T-cell (primary cell): ENCODE measurements at regions not wholly inside any gene's neighbourhood (a gene's known extent, or its start where the extent isn't known, plus 50 kb on each side); places are given as distances from the start of the nearest gene placed in this dataset.

Source experiments
- ATAC-seq, 4 experiments: fragments of 200-7000 bp in 3 of 4; fragments of 150-1000 bp in 1 of 4; cut with Tn5 transposase; replicated peaks in 1 of 4; 1 replicate in 3 of 4; 2 replicates in 1 of 4; pipeline ENCODE4 v1.10.0; 2021; ENCODE audit warnings: moderate library complexity in 3 of 4, mild to moderate bottlenecking in 2 of 4, moderate number of reproducible peaks in 1 of 4
- CTCF ChIA-PET, 2 donors: fragments of 300-600 bp; sonication (Branson Sonifier 250); formaldehyde crosslinking; loops; one replicate each; lab custom pipeline; 2022; ENCODE audit warnings: antibody characterized with exemption in 2 of 2; lab: Charles Lee
- POLR2A ChIA-PET, 2 donors: fragments of 300-600 bp; sonication (Branson Sonifier 250); formaldehyde crosslinking; loops; one replicate each; lab custom pipeline; 2022; ENCODE audit warnings: antibody characterized with exemption in 2 of 2; lab: Charles Lee
- DNase-seq, 35 experiments: peaks; one replicate each; pipeline versions ENCODE4 v3.0.0 to v3.0.0-alpha.2; 2013 to 2023
- H3K27ac ChIP-seq: one replicate; pipeline ENCODE4 v1.5.1; 2013; ENCODE audit warnings: low read length
- H3K27me3 ChIP-seq, 2 experiments: replicated peaks in 1 of 2; 1 replicate in 1 of 2; 2 replicates in 1 of 2; pipeline versions ENCODE4 v1.6.1 to v1.7.0; 2013; ENCODE audit warnings: low read length in 1 of 2, mixed read lengths in 1 of 2; ENCODE audit not compliant: control insufficient read depth in 2 of 2, insufficient read depth in 2 of 2; ENCODE audit errors: extremely low read depth in 1 of 2
- H3K36me3 ChIP-seq, 2 donors: 1 replicate in 1 of 2; 2 replicates in 1 of 2; pipeline versions ENCODE4 v1.6.1 to v1.7.0; 2013; ENCODE audit warnings: low read length in 1 of 2; ENCODE audit not compliant: control insufficient read depth in 2 of 2, insufficient read depth in 1 of 2; ENCODE audit errors: extremely low read depth in 1 of 2
- H3K4me1 ChIP-seq, 2 experiments: 1 replicate in 1 of 2; 2 replicates in 1 of 2; pipeline versions ENCODE4 v1.6.1 to v1.7.0; 2013; ENCODE audit warnings: low read length in 2 of 2, mixed read lengths in 1 of 2; ENCODE audit not compliant: insufficient read depth in 2 of 2, control insufficient read depth in 1 of 2; ENCODE audit errors: extremely low read depth in 1 of 2
- H3K4me3 ChIP-seq, 2 donors: 1 replicate in 1 of 2; 2 replicates in 1 of 2; pipeline versions ENCODE4 v1.5.1 to v1.7.0; 2013; ENCODE audit warnings: mild to moderate bottlenecking in 2 of 2, low read length in 1 of 2, moderate library complexity in 1 of 2; ENCODE audit not compliant: control insufficient read depth in 1 of 2; ENCODE audit errors: extremely low read depth in 1 of 2
- H3K9me3 ChIP-seq: 2 replicates; pipeline ENCODE4 v1.7.0; 2013
- H3K27ac Mint-ChIP-seq, 2 donors: one replicate each; pipeline ENCODE4 v1.8.0; 2020 to 2021; ENCODE audit warnings: mild to moderate bottlenecking in 2 of 2, mixed read lengths in 2 of 2
- H3K27me3 Mint-ChIP-seq, 2 donors: one replicate each; pipeline ENCODE4 v1.8.0; 2021 to 2022; ENCODE audit warnings: mixed read lengths in 2 of 2
- H3K36me3 Mint-ChIP-seq: one replicate; pipeline ENCODE4 v1.8.0; 2021; ENCODE audit warnings: mixed read lengths
- H3K4me1 Mint-ChIP-seq, 3 donors: one replicate each; pipeline ENCODE4 v1.8.0; 2020 to 2022; ENCODE audit warnings: mixed read lengths in 3 of 3, mild to moderate bottlenecking in 1 of 3
- H3K4me3 Mint-ChIP-seq, 3 donors: one replicate each; pipeline ENCODE4 v1.8.0; 2020 to 2022; ENCODE audit warnings: mild to moderate bottlenecking in 3 of 3, mixed read lengths in 3 of 3, moderate library complexity in 3 of 3
- H3K9me3 Mint-ChIP-seq, 3 donors: one replicate each; pipeline ENCODE4 v1.8.0; 2020 to 2022; ENCODE audit warnings: mixed read lengths in 3 of 3
- WGBS: methylation state at CpG from one replicate; pipeline ENCODE4 v1.1.5; 2013; ENCODE audit warnings: missing lambda C conversion rate; ENCODE audit not compliant: insufficient coverage; 5-methylcytosine and 5-hydroxymethylcytosine counted together

DNA sequence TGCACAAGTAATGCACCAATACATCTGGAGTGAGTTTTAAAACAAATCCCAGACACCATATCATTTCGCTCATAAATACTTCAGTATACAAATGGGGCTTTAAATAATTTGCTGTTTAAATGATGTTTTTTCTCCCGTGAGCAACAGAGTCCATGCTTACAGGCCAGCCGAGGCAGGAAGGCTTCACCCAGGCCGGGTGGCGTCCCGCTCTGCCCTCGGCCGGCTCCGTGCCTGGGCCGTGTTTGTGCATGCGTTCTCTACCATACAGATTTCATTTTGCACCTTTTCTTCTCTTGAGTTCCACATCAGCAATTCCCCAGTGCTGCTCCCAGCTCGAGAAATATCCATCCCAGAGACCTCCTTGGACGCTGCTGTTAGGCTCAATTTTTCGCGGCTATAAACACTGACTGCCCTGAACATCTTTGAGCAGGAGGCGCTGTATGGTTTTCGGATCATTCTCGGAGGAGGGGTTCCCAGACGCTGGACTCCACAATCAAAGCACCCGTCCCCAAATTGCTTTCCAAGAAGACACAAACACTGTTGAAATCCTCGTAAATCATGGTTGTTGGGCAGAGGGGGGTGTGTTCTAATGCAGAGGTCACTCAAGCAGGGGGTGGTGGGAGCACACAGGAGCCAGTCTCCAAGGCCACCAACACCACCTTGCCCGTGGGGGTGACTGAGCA, 91.6 kb downstream of the MICALL2 start:
- Histone ChIP-seq H3K36me3 (no peaks in the 10 kb centered on the region), H3K27me3 (peaks cover 0 to 79% of the 10 kb centered on the region in 2 experiments), H3K4me1 (peaks cover 0 to 7% of the 10 kb centered on the region in 2 experiments), H3K4me3 (no peak overlapping the region), H3K9me3 (no peaks in the 10 kb centered on the region), H3K27ac (no peak overlapping the region)
- 62% methylated on average over 14 of the region's 22 CpGs for WGBS
- DNase-seq, result no peak
- CTCF ChIA-PET, result no interaction called here
- no peak for ATAC-seq
- no peaks in the 10 kb centered on the region for H3K36me3 Mint-ChIP-seq
- H3K4me3 Mint-ChIP-seq, result peak overlapping the region in 1 of 3 donors; percentile 15
- H3K9me3 Mint-ChIP-seq, result peaks cover 0 to 7% (median 0%) of the 10 kb centered on the region in 3 donors
- H3K27ac Mint-ChIP-seq, result no peak overlapping the region
- H3K27me3 Mint-ChIP-seq, result peaks cover 33 to 51% of the 10 kb centered on the region in 2 donors
- POLR2A ChIA-PET, result no interaction called here
- H3K4me1 Mint-ChIP-seq, result peaks cover 0 to 6% (median 0%) of the 10 kb centered on the region in 3 donors

DNA sequence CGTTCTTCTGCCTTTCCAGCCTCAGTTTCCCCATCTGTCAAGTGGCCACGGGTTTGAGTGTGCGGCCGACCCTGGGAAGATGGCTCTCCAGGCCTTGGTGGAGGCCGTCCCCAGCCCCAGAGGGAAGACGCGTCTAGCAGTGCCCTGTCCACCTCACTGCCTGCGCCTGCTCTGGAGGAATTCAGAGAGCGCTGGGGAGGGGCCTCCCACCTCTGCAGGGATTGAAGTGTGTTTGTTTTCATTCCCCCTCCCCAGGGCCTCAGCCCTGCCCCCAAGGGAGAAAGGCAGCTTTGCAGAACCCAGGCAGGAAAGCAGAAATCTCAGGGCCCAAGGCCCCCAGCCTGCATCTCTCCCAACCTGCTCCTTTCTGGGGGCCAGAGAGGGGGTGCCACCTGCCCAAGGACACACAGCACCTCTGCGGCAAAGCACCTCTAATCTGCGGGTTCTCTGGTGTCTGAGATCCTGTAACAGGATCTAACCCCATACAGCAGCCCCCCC, 91.0 kb downstream of the MICALL2 start:
- Histone ChIP-seq H3K27ac (no peak overlapping the region), H3K9me3 (no peaks in the 10 kb centered on the region), H3K36me3 (no peaks in the 10 kb centered on the region), H3K4me3 (no peak overlapping the region), H3K4me1 (peaks cover 0 to 7% of the 10 kb centered on the region in 2 experiments), H3K27me3 (peaks cover 0 to 83% of the 10 kb centered on the region in 2 experiments)
- peak overlapping the region in 1 of 3 donors; percentile 50 for H3K4me3 Mint-ChIP-seq
- H3K4me1 Mint-ChIP-seq, result peaks cover 0 to 6% (median 0%) of the 10 kb centered on the region in 3 donors
- H3K9me3 Mint-ChIP-seq, result peaks cover 0 to 7% (median 0%) of the 10 kb centered on the region in 3 donors
- ChIA-PET POLR2A (no interaction called here), CTCF (interaction anchor here (0.6 to 0.7 kb wide), 5 partner anchors 24 to 1495 kb away, joined by 3 to 8 read pairs (median 3); no protein-coding TSS in a partner anchor)
- H3K27me3 Mint-ChIP-seq, result peaks cover 36 to 52% of the 10 kb centered on the region in 2 donors
- DNase-seq, result no peak
- no peak overlapping the region for H3K27ac Mint-ChIP-seq
- H3K36me3 Mint-ChIP-seq, result no peaks in the 10 kb centered on the region
- 34% methylated on average over 9 of the region's 11 CpGs for WGBS
- no peak for ATAC-seq

DNA sequence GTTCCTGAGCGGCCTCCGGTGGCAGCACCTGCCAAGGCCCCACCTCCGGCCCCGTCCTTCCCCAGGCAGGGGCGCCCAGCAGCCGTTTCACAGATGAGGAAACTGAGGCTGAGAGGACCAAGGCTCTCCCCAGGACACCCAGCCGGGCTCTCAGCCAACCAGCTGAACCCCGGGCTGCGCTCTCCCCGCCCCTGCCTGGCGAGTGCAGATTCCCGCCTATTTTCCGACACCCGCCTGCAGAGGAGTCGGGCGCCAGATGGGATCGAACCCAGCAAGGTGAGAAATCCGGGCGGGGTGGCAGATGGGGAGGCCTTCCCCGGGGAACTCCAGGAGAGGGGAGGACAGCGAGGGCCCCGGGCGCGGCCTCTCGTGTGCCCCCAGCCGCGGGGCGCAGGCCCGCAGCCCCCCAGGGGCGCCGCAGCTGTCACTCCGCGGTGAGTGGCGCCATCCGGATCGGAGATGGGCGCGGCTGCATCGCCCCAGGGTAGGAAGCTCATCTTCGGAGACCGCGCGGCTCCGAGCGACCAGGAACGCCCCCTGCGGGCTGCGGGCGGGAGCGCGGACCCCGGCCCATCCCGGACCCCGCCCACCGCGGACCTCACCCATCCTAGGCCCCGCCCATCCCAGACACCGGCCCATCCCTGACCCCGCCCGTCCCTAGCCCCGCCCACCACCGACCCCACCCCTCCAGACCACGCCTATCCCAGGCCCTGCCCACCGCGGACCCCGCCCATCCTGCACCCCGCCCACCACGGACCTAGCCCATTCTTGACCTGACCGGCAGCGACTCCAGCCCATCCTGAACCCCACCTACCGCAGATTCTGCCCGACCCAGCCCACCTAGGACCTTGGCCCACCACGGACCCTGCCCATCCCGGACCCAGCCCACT, 90.3 kb downstream of the MICALL2 start:
- H3K4me3 ChIP-seq, result peak overlapping the region in 1 of 2 donors; percentile 3
- DNase-seq, result peak in 8 of 35 experiments; percentile 4 to 29 (median 16)
- Mint-ChIP-seq H3K36me3 (no peaks in the 10 kb centered on the region), H3K4me1 (peaks cover 0 to 6% (median 0%) of the 10 kb centered on the region in 3 donors), H3K9me3 (peaks cover 0 to 7% (median 0%) of the 10 kb centered on the region in 3 donors), H3K27ac (no peak overlapping the region), H3K4me3 (peak overlapping the region in 1 of 3 donors; percentile 50), H3K27me3 (peaks cover 39 to 58% of the 10 kb centered on the region in 2 donors)
- no peak overlapping the region for H3K27ac ChIP-seq
- H3K9me3 ChIP-seq, result no peaks in the 10 kb centered on the region
- POLR2A ChIA-PET, result no interaction called here
- CTCF ChIA-PET, result interaction anchor here (0.6 to 0.7 kb wide), 5 partner anchors 25 to 1494 kb away, joined by 3 to 8 read pairs (median 3); no protein-coding TSS in a partner anchor
- ATAC-seq, result peak in 3 of 4 experiments; percentile 38 to 50 (median 42)
- H3K36me3 ChIP-seq, result no peaks in the 10 kb centered on the region
- WGBS, result 8% methylated on average over 61 of the region's 74 CpGs
- peaks cover 0 to 7% of the 10 kb centered on the region in 2 experiments for H3K4me1 ChIP-seq
- peaks cover 0 to 85% of the 10 kb centered on the region in 2 experiments for H3K27me3 ChIP-seq

DNA sequence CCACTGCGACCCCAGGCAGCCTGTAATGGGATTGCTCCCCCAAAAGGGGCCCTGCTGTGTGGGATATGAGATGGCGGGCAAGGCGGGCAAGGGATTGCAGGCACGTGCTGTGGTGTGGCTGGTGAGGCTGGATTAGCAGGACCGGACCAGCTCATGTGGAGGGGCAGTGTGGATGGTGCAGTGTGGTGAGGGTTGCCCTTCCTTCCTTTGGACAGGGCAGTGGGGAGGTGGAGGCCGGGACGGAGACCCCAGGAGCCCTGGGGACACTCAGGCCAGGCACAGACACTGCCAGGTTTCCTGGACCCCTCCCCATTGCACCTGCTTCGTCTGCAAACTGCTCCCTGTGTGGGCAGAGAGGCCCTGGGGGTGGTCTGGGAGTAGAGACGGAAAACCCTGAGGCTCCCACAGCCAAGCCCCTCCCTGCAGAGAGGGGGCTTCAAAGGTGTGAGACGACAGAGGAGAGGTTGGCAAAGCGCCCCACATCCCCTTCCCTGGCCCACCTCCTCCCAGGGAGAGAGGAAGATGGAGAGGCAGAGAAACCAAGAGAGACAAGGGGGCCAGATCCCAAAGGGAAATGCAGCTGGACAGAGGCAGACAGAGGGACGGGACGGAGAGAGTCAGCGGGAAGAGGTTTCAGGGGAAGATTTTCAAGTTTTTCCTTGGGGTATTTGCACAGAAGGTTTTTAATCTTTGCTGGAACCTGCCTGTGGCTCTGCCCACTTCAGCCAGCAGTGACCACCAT, 89.2 kb downstream of the MICALL2 start:
- no peak overlapping the region for H3K4me3 Mint-ChIP-seq
- WGBS, result 42% methylated on average over 8 of the region's 14 CpGs
- no peak overlapping the region for H3K27ac ChIP-seq
- peaks cover 0 to 7% (median 0%) of the 10 kb centered on the region in 3 donors for H3K9me3 Mint-ChIP-seq
- peaks cover 0 to 7% of the 10 kb centered on the region in 2 experiments for H3K4me1 ChIP-seq
- no peaks in the 10 kb centered on the region for H3K36me3 Mint-ChIP-seq
- H3K4me3 ChIP-seq, result no peak overlapping the region
- no peaks in the 10 kb centered on the region for H3K36me3 ChIP-seq
- POLR2A ChIA-PET, result no interaction called here
- H3K27me3 Mint-ChIP-seq, result peaks cover 39 to 56% of the 10 kb centered on the region in 2 donors
- no peak overlapping the region for H3K27ac Mint-ChIP-seq
- DNase-seq (no peak), ATAC-seq (no peak)
- H3K4me1 Mint-ChIP-seq, result peaks cover 0 to 6% (median 0%) of the 10 kb centered on the region in 3 donors
- H3K27me3 ChIP-seq, result peaks cover 0 to 80% of the 10 kb centered on the region in 2 experiments
- CTCF ChIA-PET, result no interaction called here
- H3K9me3 ChIP-seq, result no peaks in the 10 kb centered on the region

DNA sequence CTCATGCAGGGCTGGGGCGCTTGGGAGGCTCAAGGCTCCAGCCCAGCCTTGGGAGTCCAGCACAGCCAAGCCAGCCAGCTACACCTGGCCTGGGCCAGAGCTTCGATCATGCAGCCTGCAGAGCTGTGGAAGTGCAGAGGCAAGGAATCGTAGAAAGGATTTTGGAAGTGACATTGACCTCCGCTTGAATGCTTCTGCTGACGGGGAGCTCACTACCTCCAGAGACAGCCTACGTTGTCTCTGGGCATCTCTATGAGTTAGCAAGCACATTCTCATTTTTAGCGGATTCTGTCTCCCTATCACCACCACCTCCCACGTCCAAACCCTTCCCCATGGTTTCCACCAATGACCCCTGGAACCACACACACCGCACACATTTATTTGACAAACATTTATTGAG, 88.5 kb downstream of the MICALL2 start:
- no peak overlapping the region for H3K4me3 ChIP-seq
- Mint-ChIP-seq H3K4me3 (no peak overlapping the region), H3K36me3 (no peaks in the 10 kb centered on the region), H3K27ac (no peak overlapping the region), H3K27me3 (peaks cover 34 to 54% of the 10 kb centered on the region in 2 donors), H3K4me1 (peaks cover 0 to 6% (median 0%) of the 10 kb centered on the region in 3 donors), H3K9me3 (peaks cover 0 to 4% (median 0%) of the 10 kb centered on the region in 3 donors)
- H3K36me3 ChIP-seq, result no peaks in the 10 kb centered on the region
- peaks cover 0 to 79% of the 10 kb centered on the region in 2 experiments for H3K27me3 ChIP-seq
- WGBS, result 82% methylated on average over 6 of the region's 9 CpGs
- ChIA-PET POLR2A (no interaction called here), CTCF (no interaction called here)
- H3K27ac ChIP-seq, result no peak overlapping the region
- DNase-seq (no peak), ATAC-seq (no peak)
- H3K4me1 ChIP-seq, result peaks cover 0 to 7% of the 10 kb centered on the region in 2 experiments
- no peaks in the 10 kb centered on the region for H3K9me3 ChIP-seq
